C4-2B (cell line): ENCODE measurements at regions not wholly inside any gene's neighbourhood (a gene's known extent, or its start where the extent isn't known, plus 50 kb on each side); places are given as distances from the start of the nearest gene placed in this dataset.

Source experiments
- ZFX ChIP-seq: fragments of 450-650 bp; IDR thresholded peaks from 2 replicates; pipeline ENCODE4 v1.6.1; 2017
- TF ChIP-seq, protein P1 (sequence below): fragments of 450-650 bp; conservative IDR thresholded peaks from 2 replicates; pipeline ENCODE4 v1.5.1; 2017; ENCODE audit warnings: mild to moderate bottlenecking

DNA sequence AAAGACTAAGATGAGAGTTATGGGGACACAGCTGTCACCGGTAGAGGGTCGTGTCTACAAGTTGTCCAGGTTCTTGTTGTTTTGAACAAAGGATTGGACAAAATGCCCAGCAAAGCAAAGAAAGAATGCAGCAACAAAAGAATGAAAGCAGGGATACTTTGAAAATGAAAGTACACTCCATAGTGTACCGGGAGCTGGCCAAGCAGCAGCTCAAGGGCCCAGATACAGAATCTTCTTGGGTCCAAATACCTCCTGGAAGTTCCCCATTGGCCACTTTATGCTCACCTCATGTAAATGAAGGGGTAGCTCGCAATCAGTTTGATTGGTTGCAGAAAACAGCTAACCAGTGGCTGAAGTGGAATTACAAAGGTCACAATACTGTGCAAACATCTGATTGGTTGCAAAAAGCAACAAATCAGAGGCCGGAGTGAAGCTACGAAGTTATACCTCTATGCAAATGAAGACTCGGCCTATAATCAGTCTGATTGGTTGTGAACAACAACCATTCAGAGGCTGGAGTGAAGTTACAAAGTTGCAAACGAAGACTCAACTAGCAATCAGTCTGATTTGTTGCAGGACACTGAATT is 474.9 kb upstream of the TMEFF2 start:
- TF ChIP-seq, protein P1, sequence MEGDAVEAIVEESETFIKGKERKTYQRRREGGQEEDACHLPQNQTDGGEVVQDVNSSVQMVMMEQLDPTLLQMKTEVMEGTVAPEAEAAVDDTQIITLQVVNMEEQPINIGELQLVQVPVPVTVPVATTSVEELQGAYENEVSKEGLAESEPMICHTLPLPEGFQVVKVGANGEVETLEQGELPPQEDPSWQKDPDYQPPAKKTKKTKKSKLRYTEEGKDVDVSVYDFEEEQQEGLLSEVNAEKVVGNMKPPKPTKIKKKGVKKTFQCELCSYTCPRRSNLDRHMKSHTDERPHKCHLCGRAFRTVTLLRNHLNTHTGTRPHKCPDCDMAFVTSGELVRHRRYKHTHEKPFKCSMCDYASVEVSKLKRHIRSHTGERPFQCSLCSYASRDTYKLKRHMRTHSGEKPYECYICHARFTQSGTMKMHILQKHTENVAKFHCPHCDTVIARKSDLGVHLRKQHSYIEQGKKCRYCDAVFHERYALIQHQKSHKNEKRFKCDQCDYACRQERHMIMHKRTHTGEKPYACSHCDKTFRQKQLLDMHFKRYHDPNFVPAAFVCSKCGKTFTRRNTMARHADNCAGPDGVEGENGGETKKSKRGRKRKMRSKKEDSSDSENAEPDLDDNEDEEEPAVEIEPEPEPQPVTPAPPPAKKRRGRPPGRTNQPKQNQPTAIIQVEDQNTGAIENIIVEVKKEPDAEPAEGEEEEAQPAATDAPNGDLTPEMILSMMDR = no peak
- TF ChIP-seq ZFX = no peak
